Calu3 (cell line): ENCODE measurements at regions not wholly inside any gene's neighbourhood (a gene's known extent, or its start where the extent isn't known, plus 50 kb on each side); places are given as distances from the start of the nearest gene placed in this dataset.

Experiments used
- BruUV-seq: library from RNA; stranded (reverse); fragments of 400-500 nt; replicated peaks from 2 replicates; lab custom pipeline; 2021; lab: Mats Ljungman, UMichigan
- CTCF ChIA-PET: fragments of 300-600 bp; sonication (Branson Sonifier 250); formaldehyde crosslinking; loops from one replicate; lab custom pipeline; 2022; ENCODE audit warnings: antibody characterized with exemption; lab: Charles Lee
- DNase-seq: peaks from one replicate; pipeline ENCODE4 v3.0.0; 2022
- H3K27ac Mint-ChIP-seq: one replicate; pipeline ENCODE4 v1.8.0; 2022; ENCODE audit warnings: mixed read lengths; ENCODE audit not compliant: unreplicated experiment
- H3K27me3 Mint-ChIP-seq: one replicate; pipeline ENCODE4 v1.8.0; 2022; ENCODE audit warnings: mixed read lengths; ENCODE audit not compliant: unreplicated experiment
- H3K36me3 Mint-ChIP-seq: one replicate; pipeline ENCODE4 v1.8.0; 2022; ENCODE audit warnings: mild to moderate bottlenecking, moderate library complexity, mixed read lengths; ENCODE audit not compliant: insufficient read depth, unreplicated experiment
- H3K4me1 Mint-ChIP-seq: one replicate; pipeline ENCODE4 v1.8.0; 2022; ENCODE audit warnings: mild to moderate bottlenecking, low read depth, mixed read lengths; ENCODE audit not compliant: unreplicated experiment
- H3K4me3 Mint-ChIP-seq: one replicate; pipeline ENCODE4 v1.8.0; 2022; ENCODE audit warnings: mild to moderate bottlenecking, low read depth, moderate library complexity, mixed read lengths; ENCODE audit not compliant: unreplicated experiment
- H3K9me3 Mint-ChIP-seq: one replicate; pipeline ENCODE4 v1.8.0; 2022; ENCODE audit warnings: low read depth, mixed read lengths; ENCODE audit not compliant: unreplicated experiment
- CTCF ChIP-seq: fragments of 200-600 bp; IDR thresholded peaks from one replicate; pipeline ENCODE4 v1.8.0; 2022; ENCODE audit warnings: antibody characterized with exemption; ENCODE audit not compliant: unreplicated experiment
- intact Hi-C: fragments of 100-400 bp; cut with micrococcal nuclease; formaldehyde crosslinking; loops from one replicate; pipeline ENCODE4 v1.10.0; 2022; ENCODE audit not compliant: unreplicated experiment

DNA sequence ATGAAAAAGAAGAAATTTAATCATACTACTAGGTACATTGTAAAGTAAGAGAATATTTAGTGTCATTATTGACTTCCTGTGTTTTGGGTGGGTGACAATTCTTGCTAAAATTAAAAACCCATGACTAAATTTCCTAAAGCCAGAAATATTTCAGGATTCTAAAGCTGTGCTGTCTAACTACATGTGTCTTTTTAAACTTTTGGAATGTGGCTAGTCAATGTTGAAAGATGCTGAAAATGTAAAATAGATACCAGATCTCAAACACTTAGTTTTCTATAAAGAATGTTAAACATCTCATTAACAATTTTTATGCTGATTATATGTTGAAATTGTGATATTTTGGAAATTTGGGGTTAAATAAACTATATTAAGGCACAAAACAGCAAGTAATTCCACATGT lies 308.9 kb upstream of the TMCO5A start:
- H3K4me3 Mint-ChIP-seq: no peak overlapping the region
- H3K27me3 Mint-ChIP-seq: no peaks in the 10 kb centered on the region
- no peaks in the 10 kb centered on the region for H3K9me3 Mint-ChIP-seq
- TF ChIP-seq CTCF: no peak
- no peaks in the 10 kb centered on the region for H3K36me3 Mint-ChIP-seq
- intact Hi-C loops: no loop called here
- H3K4me1 Mint-ChIP-seq: no peaks in the 10 kb centered on the region
- no peak overlapping the region for H3K27ac Mint-ChIP-seq
- CTCF ChIA-PET: no interaction called here
- no TSS peak for BruUV-seq
- no peak for DNase-seq

DNA sequence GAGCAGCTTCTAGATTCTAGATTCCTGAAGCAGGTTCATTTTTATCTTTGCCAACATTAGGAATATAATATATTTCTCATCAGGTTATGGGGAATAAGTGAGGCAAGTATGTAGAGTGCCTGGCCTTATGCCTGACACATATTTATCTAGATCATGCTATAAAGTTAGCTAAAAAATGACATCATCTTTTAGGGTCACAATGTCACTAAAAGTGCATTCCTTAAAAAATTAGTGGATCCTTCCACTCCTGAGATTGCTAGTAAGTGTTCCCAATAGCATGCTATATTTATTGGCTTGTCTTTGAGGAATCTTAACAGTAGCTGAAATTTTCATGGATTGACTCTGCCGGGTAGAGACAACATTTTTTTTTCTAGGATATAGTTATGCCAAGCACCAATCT lies 305.9 kb upstream of the TMCO5A start:
- no TSS peak for BruUV-seq

DNA sequence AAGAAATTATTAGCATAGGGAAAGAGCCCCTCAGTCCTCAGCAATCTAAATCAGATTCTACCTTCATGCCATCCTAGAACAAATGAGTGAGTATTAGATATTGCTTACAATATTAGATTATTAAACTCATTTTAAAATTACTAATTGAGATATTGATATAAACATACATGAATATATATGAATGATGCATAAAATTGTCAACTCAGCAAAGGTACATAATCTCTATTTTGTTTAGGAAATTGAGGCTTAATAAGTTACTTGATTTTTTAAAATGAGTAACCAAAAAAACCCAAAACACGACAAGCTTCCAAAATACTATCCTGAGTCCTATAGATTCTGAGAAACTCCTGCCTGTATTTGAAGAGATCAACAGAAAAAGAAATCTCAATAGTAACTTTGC lies 297.7 kb upstream of the TMCO5A start:
- intact Hi-C loops: no loop called here
- Mint-ChIP-seq H3K9me3 (no peaks in the 10 kb centered on the region), H3K4me1 (no peaks in the 10 kb centered on the region), H3K27me3 (no peaks in the 10 kb centered on the region), H3K27ac (no peak overlapping the region), H3K4me3 (no peak overlapping the region), H3K36me3 (no peaks in the 10 kb centered on the region)
- no TSS peak for BruUV-seq
- CTCF ChIA-PET: no interaction called here
- DNase-seq: no peak
- TF ChIP-seq CTCF: no peak

More for the DNA sequence above, 305.9 kb upstream of the TMCO5A start:
- no peak for DNase-seq
- no peaks in the 10 kb centered on the region for H3K27me3 Mint-ChIP-seq
- H3K36me3 Mint-ChIP-seq: no peaks in the 10 kb centered on the region
- H3K4me3 Mint-ChIP-seq: no peak overlapping the region
- no peak for TF ChIP-seq CTCF
- intact Hi-C loops: no loop called here
- H3K9me3 Mint-ChIP-seq: no peaks in the 10 kb centered on the region
- no peaks in the 10 kb centered on the region for H3K4me1 Mint-ChIP-seq
- H3K27ac Mint-ChIP-seq: no peak overlapping the region
- CTCF ChIA-PET: no interaction called here

- Mint-ChIP-seq H3K4me1 (no peaks in the 10 kb centered on the region), H3K9me3 (no peaks in the 10 kb centered on the region), H3K27me3 (no peaks in the 10 kb centered on the region), H3K27ac (no peak overlapping the region), H3K4me3 (no peak overlapping the region), H3K36me3 (no peaks in the 10 kb centered on the region)
- intact Hi-C loops: no loop called here
- CTCF ChIA-PET: no interaction called here
- no peak for DNase-seq
- TF ChIP-seq CTCF: no peak
- BruUV-seq: no TSS peak
Measured at GRCh38 chr15:37638116-37638515, 296.3 kb upstream of the TMCO5A start.
